ENCODE measurements at regions not wholly inside any gene's neighbourhood (a gene's known extent, or its start where the extent isn't known, plus 50 kb on each side); places are given as distances from the start of the nearest gene placed in this dataset.
"Not testable (repeated sequence)": the region's sequence is repeated elsewhere in the genome, so short reads cannot be mapped to it uniquely, and the experiment has no call there.

DNA sequence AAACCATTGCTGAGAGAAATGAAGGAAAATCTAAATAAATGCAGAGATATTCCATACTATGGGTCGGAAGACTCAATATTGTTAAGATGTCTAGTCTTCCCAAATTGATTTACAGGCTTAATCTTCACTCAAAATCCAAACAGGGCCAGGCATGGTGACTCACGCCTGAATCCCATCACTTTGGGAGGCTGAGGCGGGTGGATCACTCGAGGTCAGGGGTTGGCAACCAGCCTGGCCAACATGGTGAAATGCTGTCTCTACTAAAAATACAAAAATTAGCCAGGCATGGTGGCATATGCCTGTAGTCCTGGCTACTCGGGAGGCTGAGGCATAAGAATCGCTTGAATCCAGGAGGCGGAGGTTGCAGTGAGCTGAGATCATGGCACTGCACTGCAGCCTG is 94.1 kb upstream of the RPH3A start:
- TF ChIP-seq MAZ (IDR thresholded peaks at IDR 0.05; ENCODE audit: borderline replicate concordance, low read depth, low read length); CTCF (conservative IDR thresholded peaks at IDR 0.05; ENCODE audit: low read depth, low read length); CEBPB (IDR thresholded peaks at IDR 0.05; ENCODE audit: low read depth, low read length); RAD21 (IDR thresholded peaks at IDR 0.05; ENCODE audit: low read length): not testable (repeated sequence)
